NCI-H2107 treated with DMSO at 0.1 percent for 48 hours (cell line): ENCODE measurements at regions not wholly inside any gene's neighbourhood (a gene's known extent, or its start where the extent isn't known, plus 50 kb on each side); places are given as distances from the start of the nearest gene placed in this dataset.
A peak's percentile ranks its signal among the peaks of the same experiment; 100 is the strongest.

ENCODE experiments used
- DNase-seq: peaks from one replicate; lab custom pipeline; 2025; ENCODE audit not compliant: unreplicated experiment; lab: John Stamatoyannopoulos, UW

DNA sequence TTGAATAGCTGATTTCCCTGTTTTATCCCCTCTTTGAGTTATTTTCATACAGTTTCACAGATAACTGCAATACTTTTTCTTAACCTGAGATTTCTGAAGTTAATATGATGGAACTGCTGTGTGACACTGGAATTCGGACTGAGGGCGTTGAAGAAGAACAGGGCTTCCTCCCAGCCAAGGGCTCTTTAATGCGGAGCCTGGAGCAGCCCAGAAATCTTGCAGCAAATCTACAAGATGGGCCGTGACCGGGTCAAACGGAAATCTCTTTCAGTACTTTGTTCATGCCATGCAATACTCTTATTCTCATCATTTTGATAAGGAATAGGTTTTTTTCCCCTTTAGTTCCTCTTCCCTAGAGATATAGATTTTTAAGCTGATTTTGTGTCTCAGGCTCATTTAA lies 236.8 kb upstream of the IRX4 start:
- DNase-seq: no peak

DNA sequence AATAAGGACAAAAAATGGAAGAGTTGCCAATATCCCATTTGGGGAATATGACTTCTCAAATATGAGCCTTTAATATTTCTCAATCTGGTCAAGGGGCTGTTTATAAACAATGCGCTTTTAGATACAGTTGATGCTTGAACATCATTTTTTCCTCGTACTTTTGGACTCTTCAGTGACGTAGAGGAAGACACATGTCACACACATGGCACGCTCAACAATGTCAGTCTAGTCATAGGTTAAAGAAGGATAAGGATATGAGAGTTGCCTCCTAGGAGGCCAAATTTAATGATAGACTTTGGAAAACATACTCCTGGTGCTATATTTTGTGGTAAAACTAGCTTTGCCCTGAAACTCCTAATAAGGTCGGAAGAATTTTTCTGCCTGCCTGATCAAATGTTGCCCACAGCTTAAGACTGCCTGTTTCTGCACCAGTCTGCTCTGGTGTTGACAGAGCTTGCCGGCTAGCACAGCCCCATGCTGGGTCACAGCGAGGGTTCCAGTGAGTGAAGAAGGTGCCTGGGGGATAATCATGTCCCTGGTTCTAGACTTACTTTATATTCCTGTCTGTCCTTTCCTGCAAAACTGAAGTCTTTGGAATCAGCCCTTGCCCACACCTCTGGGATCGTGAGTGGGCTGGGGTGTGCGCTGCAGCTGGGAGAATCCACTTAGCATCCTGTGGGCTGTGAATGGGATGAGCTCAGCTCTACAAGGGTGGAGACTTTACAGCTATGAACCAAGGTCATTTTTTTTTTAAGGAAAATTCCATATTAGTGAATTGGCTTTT lies 230.8 kb upstream of the IRX4 start:
- no peak for DNase-seq

DNA sequence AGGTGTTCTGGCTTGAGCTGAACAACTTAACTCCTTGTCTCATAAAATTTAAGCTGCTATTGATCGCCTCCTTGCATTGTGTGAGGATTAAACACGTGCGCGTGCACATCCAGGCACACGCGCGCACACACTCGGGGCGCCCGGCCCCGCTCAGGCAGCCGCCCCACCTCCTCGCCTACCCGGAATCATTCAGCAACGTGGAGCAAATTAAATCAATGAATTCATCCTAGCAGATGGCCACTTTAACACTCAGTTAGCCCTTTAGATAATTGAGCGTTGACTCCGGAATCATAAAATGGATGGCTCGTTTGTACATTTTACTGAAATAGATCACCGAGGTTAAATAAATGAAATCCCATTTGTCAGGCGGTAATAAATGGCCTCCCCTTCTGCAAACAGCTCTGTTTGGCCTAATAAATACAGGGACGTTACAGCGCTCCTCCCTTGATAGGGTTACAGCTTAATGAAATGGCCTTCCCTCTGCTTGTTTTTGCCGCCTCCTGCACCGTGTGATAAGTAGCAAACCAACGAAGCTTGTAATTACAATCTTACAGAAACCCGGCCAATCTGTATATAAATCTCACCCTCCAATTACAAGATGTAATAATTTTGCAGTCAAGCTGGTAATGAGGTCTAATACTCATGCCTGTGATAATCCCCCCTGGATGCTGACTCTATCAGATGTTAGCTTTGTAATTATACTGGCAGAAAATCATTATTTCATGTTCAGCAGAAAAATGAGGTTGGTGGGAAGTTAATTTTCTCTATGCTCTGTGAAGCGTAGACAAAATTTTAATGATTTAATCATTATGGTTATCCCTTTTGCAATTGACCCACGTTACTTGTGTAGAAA lies 229.7 kb upstream of the IRX4 start:
- no peak for DNase-seq

DNA sequence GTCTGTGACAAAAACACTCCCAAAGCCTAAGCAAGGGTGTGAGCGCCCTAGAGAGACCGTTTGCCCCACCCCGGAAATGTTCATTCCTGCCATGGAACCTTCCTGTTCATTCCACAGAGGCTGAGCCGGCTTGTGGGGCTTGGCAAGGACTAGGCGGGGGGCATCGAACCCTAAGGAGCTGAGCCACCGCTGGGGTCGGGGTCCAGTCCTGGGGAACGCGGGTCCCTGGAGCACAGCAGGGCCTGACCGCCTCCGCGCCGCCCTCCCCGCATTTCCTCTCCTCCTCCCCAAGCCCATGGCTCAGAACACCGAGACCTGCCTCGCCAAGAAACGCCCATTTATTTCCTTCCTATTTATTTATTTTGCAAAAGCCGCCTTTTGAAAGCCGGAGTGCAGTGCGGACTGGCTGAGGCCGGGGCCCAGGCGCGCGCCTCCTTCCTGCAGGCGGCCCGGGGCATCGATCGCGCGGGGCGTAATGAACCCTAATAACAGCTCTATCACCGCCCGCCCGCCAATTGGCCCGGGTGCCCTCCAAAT lies 228.9 kb upstream of the IRX4 start:
- no peak for DNase-seq

DNA sequence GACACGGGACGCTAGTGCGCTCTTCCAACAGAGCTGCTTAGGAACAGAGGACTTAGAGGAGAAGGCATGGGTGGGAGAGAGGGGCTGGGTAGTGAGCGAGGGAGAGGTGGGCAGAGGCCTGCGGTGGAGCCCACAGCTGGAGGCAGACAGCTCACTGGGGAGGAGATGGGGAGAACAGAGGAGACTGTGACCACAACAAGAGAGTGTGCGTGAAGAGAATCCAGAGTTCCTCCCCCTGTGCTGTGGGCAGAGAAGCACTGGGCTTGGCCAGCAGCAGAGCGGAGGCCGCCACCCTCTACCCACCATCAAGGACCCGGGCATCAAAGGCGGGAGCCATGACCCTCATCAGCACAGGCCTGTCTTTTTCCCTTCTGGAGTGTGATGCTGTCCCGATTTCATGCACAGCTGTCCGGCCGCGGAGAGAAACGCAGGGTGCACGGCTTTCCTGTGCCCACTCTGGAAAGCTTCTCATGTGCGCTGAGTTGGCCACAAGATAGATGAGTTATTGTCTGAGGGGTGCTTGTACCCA lies 228.3 kb upstream of the IRX4 start:
- no peak for DNase-seq

DNA sequence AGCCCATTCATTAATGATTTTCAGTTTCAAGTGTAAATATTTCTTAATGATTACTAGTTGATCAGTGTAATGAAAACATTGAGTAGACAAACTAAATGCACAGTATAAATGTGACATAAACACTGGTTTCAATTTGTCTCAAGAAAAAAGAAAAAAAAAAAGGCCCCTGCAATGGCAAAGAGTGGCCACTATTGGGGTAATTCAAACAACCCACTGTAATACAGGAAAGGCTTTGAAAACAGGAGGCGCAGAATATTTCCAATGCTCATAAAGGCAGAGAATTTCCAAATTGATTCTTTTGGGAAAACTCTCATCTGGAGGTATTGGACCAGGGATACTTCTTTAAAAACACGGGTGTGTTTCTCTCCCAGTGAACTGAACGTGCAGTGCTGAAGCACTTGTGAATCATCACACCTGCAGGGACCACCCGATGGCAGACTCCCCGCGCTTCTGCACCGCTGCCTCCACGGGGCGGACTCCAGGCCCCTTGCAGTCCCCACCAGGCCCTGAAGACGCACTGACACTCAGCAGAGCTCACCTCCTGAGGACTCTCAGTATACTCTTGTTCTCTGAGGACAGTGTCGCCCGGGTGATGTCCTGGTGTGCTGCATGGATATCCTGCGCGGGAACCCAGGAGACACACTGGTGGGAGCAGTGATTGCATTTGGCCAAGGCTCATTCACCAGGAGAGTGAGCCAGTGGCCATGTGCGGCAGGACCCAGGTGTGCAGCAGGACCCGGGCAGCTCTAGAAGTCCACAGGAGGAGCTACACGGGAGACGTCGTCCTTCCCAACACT lies 227.6 kb upstream of the IRX4 start:
- no peak for DNase-seq

DNA sequence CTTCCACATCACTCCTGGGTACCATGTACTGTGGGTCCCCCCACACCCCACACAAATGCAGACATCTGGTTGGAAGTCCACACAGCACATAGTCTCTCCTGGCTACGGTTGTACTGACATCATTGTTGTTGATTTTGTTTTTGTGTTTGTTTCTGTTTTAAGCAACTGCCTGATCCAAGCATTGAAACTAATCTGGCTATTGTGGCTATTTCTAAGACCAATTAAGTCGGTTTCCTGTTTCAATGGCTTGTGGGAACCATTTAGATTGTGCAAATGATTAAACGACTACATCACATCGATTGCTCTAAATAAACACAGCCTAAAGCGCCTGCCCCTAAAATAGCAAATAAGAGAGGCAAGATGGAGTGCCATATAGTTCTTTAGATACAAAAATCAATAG lies 226.8 kb upstream of the IRX4 start:
- peak; percentile 57 for DNase-seq

DNA sequence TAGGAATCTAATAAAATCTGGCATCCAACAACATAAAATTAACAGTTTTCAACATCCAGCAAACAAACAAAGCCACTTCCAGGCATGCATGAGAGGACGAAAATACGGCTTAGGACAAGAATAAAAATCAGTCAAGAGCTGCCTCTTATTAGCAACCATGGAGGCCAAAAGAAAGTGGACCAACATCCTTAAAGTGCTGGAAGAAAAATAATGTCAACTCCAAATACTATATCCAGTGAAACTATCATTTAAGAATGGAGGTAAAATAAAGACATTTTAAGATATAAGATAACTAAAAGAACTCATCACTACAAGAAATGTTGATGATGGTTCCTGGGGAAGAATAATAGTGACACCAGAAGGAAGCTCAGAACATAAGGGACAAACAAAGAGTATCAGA lies 224.0 kb upstream of the IRX4 start:
- DNase-seq: no peak

DNA sequence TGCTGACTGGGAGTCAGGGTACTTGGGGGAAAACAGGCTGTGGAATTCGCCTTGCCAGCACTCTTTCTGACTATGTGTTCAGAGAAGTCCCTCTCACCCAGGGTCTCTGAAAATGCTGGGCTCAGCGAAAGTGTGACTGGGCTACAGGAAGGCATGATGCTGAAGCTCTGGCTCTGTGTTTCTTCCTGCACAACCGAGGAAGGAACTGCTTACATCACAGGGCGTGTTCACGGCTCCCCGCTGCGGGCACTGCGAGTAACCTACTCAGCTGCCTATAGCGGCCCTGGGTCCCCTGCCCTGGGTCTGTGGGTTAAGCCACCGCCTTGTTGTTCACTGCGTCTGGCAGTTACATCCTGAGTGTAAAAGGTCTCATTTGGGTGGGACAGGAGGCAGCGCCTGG lies 222.4 kb upstream of the IRX4 start:
- no peak for DNase-seq

DNA sequence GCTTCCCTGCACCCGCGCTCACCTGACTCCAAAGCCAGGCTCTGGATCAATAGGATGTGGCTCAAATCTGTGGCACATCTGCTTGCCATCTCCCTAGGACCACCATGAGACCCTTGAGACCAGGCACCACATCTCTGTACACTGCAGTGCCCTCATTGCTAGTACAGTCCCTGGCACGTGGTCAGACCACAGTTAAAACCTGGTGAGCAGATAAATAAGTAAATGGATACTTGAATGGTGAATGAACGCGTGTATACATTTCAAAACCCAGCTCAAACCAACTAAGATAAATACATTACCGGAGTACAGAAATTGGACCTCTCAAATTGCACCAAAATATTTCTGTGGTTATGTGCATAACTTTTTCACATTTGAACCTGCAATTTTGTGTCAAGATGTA lies 221.2 kb upstream of the IRX4 start:
- DNase-seq: peak; percentile 17

DNA sequence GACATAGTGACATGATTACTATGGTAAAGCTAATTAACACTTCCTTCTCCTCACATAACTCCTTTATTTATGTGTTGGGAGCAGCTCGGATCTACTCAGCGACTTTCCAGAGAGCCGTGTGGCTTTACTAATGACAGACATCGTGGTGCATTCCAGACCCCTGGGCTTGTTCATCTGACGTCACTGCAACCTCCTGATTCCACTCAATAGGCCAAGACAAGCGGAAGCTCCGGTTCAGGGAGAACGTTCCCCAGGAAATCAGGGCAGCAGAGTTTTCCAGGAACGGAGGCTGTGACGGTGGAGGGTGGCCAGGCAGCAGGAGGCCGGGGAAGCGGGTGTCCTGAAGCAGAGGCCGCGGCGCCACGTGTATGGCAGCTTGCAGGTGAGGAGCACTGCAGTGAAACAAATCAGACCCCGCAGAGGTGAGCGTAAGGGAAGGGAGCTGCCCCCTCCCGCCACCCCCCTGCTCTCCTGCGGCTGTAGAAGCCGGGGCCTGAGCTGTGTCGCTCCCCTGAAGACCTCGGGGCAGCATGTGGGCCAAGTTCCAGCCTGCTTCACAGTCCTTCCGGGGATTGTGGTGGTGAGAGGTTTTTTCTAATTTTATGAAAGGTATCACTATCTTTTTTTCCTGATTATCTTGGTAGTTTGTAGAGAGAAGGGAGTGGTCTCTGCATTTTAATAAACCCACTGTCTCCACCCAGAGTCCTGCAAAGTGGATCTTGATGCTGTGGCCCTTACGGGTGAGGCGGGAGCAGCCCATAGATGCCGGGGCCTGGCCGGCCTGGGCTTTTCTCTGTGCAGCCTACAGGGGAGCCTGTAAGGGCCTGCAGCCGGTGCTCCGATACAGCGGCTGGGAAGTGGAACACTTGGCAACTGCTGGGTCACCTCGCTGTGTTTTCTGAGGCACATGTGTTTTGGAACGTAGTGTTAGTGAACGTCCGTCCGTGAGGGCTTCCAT lies 220.4 kb upstream of the IRX4 start:
- no peak for DNase-seq

DNA sequence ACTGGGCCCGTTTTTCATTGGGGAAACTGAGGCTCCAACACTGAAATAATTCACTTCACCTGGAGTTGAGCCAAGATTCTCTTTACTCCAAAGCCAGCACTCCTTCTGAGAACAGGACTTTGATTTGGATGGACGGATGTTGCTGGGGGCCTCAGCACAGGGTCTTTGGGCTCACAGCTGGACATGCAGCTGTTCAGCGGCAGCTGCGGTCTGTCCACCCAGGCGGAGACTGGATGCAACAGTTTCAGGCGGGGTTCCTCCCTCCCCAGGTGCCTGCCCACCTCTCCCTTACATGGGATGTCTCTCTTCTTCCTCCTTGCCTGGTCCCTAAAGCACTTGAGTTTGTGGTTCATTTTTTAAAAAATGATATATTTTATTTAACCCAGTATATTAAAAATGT lies 219.0 kb upstream of the IRX4 start:
- DNase-seq: no peak

DNA sequence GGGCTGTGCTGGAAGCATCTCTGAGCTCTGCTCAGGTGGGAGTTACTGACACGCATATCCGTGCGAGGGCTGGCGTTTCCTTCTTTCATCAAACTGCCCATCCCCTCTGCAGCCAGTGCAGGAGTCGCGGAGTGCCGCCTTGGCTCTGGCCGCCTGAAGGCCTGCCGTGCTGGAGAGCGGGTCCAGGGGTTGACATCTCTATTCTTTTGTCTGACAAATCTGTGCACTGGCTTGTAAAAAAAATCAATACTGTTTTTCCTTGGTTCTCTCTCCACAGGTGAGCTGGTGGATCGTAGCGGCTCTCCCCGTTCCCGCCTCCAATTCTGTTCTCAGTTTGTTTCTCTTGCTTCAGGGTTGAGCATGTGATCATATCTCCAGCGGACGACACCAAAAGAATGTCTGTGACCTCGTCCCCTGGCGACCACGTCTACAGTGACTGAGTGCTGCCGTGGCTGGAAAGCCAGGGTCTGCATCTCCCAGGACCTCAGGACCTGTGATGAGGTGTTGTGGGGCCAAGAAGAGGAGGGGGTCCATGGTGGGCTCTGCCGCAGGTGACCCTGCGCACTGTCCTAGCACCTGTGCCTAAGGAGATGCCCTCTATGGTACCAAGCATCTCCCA lies 214.3 kb upstream of the IRX4 start:
- DNase-seq: no peak

DNA sequence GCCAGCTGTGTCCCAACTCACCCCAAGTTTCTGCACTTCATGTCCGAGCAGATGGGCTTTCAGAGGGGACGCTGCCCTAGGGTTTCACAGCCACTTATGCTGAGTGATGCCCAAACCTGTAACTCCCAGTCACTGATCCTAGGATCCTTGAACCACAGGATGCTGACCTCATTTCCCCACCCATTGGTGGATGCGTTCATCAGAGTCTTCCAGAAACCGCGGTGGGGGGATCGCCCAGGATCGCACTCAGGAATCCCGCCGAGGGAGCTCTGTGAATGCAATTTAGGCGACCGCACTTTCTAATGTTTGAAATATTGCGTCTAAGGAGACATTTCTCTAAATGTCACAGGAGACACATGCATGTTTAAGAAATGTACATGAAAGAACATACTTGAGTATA lies 212.3 kb upstream of the IRX4 start:
- no peak for DNase-seq

DNA sequence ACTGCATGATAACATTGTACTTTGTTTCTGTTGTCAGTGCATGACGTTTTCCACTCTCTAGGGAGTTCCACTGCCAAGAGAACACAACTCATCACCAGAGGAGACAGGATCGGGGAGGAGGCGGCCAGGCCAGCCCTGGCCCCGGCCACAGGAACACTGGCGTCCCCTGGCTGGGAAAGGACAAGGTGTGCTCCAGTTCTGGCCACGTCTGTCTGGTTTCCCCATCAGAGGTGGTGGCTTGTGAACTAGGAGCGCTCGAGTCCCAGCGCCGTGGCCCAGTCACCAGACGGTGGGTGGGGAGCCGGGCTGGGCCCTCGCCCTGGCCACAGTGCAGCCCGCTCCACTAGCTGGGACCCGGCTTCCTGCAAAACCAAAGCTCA lies 211.9 kb upstream of the IRX4 start:
- DNase-seq: no peak

DNA sequence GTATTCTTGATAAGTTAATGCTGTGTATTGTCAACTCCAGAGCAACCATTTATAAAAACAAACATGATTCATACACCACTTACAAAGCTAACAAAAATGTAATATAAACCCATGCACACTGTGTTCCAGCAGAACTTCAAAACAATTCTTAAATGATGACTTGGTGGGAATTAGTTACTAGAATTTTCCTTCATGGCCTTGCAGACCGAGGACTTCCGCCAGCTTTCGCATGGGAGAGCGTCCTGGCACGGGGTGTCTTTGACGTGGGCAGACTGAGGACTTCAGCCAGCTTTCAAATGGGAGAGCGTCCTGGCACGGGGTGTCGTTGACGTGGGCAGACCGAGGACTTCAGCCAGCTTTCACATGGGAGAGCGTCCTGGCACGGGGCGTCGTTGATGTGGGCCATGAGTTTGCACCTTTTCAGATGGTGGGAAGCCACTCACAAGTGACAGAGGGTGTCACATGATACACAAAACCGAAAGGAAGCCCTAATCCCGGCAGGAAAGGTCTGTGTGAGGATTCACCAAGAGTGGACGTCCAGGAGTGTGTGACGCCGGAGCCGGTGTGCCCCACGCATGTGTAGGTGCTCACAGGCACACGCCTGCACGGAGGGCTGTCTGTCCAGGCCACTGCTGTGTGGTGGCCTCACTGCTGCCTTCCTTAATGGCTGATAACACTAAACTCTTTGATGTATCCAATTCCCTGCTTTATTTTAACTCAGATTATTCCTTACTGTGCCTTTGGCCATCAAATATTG lies 211.3 kb upstream of the IRX4 start:
- no peak for DNase-seq

DNA sequence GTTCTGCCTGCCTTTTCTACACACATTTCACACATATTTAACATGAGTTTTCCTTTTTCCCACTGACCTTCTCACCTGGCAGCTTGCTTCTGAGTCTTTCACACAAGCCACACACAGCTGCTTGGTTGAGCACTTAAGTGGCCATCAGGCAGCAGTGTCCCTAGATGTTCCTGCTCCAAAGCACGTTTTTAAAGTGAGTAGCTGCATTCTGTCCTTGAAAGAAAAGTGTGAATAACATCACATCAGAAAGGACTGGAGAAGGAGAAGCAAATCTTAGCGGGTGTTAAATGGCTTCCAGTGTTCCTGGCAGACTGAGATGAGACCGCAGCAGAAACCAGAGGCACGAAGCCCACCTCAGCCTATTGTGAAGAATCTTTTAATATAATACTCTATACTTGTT lies 209.2 kb upstream of the IRX4 start:
- no peak for DNase-seq

DNA sequence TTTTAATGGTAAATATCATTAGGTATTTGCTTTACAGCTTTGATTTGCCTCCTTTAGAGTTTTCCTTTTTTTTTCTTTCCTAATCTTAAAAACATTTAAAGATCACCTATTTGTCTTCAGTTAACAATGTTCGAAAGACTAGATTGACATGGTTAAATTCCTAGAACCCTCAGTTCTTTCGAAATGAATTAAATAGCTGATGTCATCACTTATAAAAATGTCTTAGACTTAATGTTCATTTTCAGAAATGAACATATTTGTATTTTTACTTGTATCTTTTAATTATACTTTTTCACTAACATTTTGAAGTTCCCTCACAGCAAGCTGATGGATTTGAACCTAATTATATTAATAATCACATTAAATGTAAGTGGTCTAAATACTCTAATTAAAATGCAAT lies 205.3 kb upstream of the IRX4 start:
- DNase-seq: no peak

DNA sequence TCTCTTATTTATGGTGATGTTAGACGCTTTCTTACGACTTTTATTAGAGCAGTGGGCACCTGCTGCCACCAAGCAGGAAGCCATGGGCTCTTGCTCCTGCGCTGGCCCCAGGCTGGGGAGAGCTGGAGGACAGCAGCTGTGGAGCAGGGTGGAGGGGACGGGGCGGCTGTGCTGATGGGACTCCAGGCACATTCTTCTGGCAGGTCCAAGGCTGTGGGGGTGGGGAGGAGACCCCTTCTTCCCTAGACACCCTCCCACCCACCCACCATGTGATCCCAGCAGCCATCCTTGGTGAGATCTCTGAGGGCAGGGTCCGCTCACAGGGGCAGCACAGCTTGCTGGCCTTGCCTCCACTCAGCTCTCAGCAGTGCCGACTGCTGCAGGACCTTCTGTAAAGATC lies 192.6 kb upstream of the IRX4 start:
- DNase-seq: no peak
